GM19099 (cell line): ENCODE measurements at regions not wholly inside any gene's neighbourhood (a gene's known extent, or its start where the extent isn't known, plus 50 kb on each side); places are given as distances from the start of the nearest gene placed in this dataset.

Experiments used
- POLR2A ChIP-seq: IDR thresholded peaks from 3 replicates; pipeline ENCODE4 v1.6.1; 2011; ENCODE audit warnings: low read depth; ENCODE audit not compliant: insufficient read length; ENCODE audit errors: extremely low read depth

DNA sequence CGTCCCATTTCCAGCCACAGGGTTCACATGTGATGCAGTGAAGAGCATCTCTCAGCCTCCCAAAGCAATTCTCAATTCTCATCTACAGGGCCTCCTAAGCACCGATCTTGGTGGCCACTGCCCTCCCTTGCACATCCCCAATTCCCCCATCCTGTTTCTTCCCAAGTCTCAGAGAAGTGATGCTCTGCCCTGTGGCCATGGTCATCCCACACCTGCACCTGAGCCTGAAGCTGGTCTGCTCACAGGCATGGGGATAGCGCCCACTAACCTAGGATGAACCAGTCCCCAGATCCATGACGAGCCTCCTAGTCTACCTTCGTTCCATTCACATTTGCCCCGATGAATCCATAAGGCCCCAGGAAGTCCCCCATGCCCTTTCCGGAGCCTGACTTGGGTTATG lies 201.5 kb downstream of the UACA start:
- no peak for TF ChIP-seq POLR2A

DNA sequence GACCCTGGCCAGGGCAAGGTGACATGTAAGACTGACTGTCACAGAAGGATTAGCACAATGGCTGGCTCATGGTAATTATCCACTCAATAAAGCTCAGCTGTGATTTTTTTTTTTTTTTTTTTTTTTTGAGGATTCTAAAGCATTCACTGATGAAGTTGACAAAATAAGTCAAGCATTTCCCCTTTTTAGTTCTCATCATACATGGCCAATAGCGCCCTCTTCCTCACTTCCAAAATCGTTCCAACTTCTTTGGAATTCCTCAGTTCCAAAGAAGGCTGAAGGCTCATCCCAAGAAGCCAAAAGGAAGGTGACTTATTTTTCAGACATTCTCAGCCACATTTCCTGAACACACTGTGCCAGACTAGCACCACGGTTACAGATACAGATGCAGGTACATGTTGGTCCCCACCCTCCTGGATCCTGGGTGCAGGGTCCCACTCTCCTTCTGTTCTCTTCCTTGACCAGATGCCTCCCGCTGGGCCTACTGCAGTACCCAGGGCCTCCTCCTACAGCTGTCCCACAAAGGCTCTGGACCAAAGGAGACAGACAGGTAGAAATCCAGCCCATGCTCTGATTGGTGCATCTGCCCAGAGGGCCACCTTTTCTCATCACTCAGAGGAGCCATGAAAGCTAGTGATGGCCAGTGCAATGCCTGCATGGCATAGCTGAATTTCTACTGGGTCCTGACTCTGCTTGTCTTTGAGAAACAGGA lies 202.6 kb downstream of the UACA start:
- no peak for TF ChIP-seq POLR2A

DNA sequence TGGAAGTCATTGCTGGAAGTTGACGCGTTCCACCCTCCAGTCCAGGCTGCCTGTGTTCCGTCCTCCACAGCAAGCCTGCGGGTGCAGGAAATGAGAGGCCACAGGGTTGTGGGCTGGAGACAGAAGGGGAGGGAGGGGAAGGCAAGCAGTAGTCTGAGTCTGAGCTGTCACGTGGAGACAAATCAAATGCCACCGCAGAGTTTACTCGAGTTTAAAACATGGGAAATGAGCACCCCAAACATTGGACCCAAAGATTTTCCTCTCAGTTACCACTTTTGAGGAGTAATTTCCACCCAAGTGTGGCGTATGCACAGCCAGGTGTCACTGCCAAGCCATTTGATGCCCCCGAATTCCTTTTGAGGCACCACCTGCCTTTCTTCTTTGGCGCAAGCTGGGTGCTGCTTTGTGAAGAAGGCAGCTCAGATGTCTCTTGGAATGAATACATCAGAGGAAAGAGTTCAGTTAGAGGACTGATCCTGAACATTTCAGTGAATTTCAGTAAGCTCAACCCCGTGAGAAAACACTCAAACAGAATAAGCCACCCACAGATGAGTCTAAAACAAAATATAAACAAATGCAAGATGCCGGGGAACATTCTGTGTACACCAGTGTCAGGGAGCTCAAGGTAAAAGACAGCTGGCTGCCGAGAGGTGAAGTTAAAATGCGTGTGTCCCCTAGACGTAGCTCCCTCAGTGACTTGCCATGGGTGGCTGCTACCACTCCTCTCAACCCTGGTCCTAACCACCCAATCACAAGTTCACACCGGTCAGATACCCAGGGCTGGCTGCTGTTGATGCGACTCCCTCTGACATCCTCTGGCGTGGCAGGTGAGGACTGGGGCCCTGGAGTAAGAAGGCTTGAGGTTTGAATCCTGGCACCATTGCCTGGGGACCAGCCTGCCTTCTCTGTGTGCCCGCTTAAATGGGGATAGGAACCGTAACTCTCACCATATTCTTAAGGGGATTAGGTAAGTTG lies 203.8 kb downstream of the UACA start:
- no peak for TF ChIP-seq POLR2A

DNA sequence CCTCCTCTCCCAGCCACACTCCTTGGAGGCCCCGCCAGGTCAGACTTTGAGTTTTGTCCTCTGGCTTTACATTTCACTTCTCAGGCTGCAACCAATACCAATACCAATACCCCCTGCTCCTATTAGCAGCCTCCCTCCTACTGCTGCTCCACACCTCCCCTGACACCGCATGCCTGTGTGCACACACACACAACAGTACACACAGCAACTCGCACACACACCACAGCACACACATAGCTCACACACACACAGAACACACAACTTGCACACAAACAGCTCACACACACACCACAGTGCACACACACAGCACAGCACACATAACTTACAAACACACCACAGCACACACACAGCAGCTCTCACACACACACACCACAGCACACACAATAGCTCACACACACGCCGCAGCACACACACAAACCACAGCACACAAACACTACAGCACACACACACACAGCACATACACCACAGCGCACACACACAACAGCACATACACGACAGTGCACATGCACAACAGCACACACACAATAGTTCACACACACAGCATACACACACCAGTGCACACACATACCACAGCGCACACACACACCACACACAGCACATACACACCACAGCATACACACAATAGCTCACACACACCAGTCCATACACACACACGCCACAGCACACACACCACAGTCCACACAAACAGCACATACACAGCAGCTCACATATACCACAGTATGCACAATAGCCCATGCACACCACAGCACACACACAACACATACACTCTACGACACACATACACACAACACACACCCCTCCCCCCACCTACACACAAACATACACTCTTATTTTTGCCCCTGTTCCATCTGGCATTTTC lies 204.7 kb downstream of the UACA start:
- TF ChIP-seq POLR2A, result no peak

DNA sequence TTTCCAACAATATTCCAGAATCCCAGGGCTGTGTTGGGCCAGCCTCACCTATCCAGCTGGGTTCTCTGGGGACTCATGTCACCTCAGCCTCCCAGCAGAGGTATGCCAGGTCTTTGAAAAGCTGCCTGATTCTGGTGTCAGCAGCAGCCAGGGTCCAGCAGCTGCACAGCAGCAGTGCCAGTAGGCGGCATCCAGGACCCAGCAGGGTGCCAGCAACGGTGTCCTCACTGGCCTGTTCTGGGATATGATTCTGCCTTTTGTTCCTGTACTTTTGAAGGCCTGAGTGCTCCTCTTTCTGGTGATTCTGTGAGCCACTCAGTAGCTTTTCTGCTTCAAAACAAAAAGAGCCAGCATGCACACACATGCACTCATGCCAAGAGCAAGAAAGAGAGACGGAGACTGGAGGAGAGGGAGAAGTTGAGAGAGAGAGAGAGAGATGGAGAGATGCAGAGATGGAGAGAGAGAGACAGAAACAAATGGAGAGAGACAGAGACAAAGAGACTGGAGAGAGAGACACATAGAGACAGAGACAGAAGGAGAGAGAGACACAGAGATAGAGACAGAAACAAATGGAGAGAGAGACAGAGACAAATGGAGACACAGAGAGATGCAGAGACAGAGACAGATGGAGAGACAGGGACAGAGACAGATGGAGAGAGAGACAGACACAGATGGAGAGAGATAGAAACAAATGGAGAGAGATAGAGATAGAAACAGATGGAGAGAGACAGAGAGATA lies 205.7 kb downstream of the UACA start:
- TF ChIP-seq POLR2A, result no peak

DNA sequence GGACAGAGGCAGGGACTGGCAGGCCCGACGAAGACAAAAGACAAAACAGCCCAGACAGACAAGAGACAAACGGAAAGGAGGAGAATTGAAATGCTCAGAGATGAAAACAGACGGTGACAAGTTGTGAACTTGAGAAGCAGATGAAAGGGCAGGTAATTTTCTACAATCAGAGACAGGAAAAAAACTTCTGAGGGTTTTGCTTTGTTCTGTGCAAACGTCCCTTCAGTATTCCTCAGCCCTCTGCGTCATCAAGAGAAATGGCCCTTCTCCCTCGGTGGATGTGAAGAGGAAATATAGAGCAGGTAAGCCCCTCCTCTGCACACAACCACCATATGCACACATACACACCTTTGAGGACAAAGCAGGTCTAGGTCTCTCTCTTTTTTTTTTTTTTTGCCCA lies 206.6 kb downstream of the UACA start:
- TF ChIP-seq POLR2A, result no peak

DNA sequence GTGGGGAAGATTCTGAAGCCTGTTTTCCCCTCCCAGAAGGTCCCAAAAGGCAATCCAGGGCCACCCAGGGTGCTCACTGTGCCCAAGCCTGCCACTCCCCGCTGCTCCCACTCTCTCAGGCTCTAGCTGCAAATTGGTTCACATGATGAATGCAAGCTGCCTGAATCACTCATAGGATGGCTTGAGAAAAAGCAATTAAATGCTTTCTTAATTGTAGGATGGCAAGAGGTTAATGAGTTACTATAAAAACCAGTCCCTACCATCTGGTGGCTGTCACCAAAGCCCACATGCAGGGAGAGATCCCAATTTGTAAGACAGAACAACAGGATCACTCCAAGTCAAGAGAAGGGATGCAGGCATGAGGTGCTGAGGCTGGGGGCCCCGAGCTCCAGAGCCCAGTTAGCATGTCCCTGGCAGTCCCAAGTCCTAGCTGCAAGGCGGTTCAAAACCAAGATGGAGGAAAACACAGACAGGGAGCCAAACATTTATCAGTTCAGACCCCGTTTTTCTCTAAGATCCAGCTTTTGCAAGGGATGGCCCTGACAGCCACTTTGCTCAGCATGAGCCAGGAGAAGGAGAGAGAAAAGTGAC lies 207.1 kb downstream of the UACA start:
- no peak for TF ChIP-seq POLR2A

DNA sequence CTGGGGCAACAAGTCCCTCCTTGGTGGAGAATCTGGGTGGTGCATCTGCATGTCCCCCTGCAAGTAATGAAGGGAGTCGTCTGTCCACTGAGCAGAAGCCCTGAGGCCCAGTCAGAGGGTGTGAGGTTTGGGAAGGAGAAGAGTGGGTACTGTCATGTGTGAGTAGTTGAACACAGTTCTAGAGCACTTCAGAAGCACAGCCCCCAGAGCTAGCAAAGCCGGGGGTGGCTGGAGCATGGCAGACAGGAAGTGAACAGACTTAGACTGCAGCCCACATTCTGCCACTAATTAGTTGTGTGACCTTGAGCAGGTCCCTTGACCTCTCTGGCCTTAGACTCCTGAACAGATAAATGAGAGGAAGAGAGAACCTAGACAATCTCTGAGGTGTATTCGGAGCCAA lies 207.6 kb downstream of the UACA start:
- TF ChIP-seq POLR2A, result no peak

DNA sequence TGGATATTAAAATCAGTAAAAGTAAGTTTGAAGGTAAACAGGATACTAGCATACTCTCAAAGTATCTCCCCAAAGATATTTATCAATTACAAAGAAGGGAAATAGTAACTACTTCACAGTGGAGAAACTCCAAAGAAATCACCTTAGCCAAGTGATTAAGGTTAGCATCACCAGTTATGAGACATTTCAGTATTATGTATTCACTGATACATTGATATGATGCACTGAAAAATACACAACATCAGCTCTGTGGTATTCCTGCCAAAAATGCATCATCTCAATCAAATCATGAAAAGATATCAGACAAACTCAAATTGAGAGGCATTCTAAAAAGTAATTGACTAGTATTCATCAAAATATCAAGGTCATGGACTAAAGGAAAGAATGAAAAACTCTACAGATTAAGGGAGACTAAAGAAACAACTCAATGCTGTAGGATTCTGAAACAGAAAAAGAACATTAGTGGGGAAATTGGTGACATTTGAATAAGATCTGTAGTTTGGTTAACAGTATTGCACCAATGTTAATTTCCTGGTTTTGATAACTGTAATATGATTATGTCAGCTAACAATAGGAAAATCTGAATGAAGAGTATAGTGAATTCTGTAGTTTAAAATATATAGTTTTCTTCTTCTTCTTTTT lies 215.4 kb downstream of the UACA start:
- no peak for TF ChIP-seq POLR2A

DNA sequence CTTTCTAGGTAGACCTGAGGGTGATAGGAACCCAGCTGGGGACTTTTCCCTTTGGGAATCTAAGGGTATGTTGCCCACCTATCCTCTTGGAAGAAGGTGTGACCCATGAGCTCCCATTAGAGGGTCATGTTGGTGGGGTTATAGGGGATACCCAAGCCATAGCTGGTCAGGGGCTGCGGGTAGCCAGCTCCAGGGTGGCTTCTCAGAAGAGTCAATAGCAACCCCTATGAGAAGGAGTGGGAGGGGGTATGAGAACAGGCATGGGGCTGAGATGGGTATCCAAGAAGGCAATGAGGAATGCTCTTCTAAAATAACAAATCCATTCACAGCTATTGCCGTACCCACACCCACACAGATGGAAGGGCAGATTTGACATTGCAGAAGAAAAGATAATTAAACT lies 217.8 kb downstream of the UACA start:
- no peak for TF ChIP-seq POLR2A

DNA sequence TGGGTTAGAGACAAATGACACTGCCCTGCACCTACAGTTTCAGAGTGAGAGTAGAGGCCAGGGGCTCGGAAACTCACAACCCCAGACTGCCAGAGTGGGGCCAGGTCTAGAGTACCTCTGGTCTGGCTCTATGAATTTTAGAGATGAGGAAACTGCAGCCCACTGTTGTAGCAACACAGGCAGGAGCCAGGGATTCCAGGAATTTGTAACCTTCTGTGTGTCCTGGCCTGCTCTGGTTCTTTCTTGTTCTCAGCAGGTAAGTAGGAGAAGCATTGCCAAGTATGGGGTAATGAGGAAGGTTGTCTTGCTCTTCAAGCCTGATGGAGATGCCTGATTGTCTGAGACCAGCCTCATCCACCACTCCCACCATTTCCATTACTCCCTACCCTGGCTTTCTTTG lies 221.8 kb downstream of the UACA start:
- no peak for TF ChIP-seq POLR2A

DNA sequence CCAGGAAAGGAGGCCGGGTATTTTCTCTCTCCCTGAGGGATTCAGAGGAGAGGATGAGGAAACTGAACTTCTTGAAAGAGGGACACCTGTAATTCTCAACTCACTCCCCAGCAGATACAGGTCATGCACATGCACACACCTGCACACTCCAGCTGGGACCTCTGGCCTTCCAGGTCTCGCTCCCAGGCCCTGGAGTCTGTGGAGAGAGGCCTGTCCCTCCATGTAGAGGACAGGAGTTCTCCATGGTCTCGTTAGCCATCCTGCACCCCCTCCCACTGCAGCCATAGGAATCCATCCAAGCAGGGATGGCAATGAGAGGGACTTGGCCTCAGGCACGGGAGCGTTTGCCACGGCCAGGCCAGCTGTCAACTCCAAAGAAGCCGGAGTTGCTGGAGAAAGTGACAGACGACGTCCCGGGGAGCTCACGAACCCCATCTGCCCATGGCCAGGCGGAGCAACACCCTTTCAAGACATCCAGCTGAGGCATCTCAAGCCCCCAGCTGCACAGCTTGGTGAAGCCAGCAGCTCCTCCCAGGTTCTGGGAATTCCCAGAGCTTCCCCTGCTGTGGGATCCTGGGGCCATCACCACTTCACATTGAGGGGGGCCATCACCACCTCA lies 223.3 kb downstream of the UACA start:
- TF ChIP-seq POLR2A, result no peak

DNA sequence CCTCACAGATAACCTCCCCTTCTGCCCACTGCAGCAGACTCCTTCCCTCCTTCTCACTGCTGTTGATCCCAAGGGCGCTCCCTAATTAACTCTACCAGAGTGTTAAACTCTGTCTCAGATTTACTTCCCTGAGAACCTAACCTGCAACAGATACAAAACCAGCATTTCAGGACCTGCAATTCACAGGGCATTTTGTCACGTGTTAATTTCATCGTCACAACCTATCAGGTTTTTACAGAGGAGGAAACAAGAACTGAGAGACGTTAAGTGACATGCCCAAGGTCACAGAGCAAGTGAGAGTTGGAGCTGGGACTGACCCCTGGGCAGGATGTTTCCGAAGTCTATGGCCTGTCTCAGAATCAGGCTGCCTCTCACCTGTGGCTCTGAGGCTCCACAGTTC lies 223.9 kb downstream of the UACA start:
- TF ChIP-seq POLR2A, result no peak
